ENCODE measurements at regions not wholly inside any gene's neighbourhood (a gene's known extent, or its start where the extent isn't known, plus 50 kb on each side); places are given as distances from the start of the nearest gene placed in this dataset.

DNA sequence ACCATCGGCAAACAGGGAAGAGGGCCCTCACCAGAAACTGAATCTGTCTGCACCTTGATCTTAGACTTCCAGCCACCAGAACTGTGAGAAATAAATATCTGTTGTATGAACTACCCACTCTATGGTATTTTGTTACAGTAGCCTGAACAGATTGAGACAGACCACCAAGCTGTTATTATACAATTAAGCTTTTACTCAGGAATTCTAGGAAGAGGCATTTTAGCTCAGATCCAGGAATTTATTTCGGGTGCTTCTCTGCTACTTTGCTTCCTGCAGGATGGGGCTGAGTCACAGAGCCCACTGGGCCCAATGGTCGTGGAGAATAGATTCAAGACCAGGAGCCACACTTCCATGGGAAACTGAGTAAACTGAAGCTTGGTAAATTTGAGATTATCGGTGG lies 145.5 kb upstream of the PFN2 start:
- TF ChIP-seq CTCF (conservative IDR thresholded peaks at IDR 0.05) (no peak), ZFX (IDR thresholded peaks at IDR 0.05) (no peak)

Data from C4-2B (cell line).